ENCODE measurements at regions not wholly inside any gene's neighbourhood (a gene's known extent, or its start where the extent isn't known, plus 50 kb on each side); places are given as distances from the start of the nearest gene placed in this dataset.

DNA sequence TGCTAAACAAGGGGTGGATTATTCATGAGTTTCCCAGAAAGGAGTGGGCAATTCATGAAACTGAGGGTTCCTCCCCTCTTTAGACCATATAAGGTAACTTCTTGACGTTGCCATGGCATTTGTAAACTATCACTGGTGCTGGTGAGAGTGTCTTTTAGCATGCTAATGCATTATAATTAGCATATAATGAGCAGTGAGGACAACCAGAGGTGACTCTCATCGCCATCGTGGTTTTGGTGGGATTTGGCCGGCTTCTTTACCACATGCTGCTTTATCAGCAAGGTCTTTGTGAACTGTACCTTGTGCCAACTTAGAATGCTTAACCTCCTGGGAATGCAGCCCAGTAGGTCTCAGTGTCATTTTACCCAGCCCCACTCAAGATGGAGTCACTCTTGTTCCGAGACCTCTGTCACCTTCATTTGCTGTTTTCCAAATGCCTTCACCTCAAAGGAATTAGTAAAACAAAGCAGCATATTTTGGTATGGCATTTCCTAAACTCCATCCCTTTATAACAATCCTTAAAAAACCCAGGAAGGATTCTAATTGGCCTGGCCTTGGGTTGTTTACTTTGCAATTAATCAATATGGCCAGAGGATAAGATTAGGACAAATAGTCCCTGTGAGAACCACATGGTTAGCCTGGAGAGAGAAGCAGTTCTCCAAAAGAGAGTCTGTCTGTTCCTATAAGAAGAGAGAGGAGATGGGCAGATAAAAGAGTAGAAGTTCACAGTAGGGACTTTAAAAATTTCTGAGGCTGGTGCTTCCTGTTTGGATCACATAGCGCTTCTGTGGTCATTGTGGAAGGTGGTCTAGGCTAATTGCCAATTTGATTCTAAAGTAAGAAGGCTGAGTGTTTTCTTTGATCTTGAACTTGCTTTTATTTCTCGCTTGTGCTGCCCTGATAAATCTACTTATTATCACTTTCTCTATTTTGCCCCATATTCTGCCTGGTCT is 155.2 kb upstream of the EOMES start:
- TF ChIP-seq CTCF (IDR thresholded peaks at IDR 0.05 in 8 of 11, conservative IDR thresholded peaks at IDR 0.05 in 3 of 11) (no peak), POLR2AphosphoS5 (IDR thresholded peaks at IDR 0.05) (no peak)
